T-helper 2 cell treated with Interferon-gamma antibody and Interleukin-4, amounts not matched to agents 100 ng/mL and 5 ng/mL, for 36 hours (primary cell): ENCODE measurements at regions not wholly inside any gene's neighbourhood (a gene's known extent, or its start where the extent isn't known, plus 50 kb on each side); places are given as distances from the start of the nearest gene placed in this dataset.

Source experiments
- intact Hi-C: fragments of 100-400 bp; cut with micrococcal nuclease; formaldehyde crosslinking; loops from one replicate; pipeline ENCODE4 v1.15.1; 2023

DNA sequence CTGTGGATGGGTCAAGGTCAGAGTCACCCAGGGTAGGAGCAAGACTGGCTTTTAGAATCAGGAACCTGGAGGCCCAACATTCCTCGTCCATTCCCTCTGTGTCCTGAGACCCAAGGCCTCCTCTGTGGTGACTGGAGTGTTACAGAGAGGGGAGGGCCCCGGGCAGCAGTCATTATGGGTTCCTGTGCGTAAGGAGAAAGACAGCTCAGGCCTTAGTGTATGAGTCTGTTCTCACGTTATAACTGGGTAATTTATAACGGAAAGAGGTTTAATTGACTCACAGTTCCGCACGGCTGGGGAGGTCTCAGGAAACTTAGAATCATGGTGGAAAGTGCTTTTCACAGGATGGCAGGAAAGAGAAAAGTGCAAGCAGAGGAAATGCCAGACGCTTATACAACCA is 422.3 kb downstream of the TCERG1L start:
- intact Hi-C loops = no loop called here

GRCh38 chr10:130889780-130890179 is 421.7 kb downstream of the TCERG1L start:
- intact Hi-C loops = no loop called here

GRCh38 chr10:130891066-130891465 is 420.5 kb downstream of the TCERG1L start:
- intact Hi-C loops = no loop called here

- intact Hi-C loops = no loop called here
These were observed 417.1 kb downstream of the TCERG1L start for GRCh38 chr10:130894471-130894870.

DNA sequence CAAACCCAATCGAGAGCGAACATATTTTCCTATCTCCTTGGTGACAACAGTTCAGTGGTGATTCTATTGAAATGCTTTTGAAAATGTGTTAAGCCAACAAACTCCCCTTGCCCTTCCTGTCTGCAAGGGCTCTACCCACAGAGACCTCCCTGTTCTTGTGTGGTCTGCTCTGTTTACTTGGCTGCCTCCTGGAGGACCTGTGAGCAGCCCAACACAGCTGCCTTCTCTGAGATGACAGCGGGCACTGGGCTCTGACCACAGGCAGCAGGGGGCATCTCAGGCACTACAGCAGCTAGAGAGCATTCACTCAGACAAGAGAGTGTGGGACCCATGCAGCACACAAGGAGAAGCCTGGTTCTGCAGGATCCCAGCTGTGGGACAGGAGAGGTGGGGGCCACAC is 416.4 kb downstream of the TCERG1L start:
- intact Hi-C loops = no loop called here

DNA sequence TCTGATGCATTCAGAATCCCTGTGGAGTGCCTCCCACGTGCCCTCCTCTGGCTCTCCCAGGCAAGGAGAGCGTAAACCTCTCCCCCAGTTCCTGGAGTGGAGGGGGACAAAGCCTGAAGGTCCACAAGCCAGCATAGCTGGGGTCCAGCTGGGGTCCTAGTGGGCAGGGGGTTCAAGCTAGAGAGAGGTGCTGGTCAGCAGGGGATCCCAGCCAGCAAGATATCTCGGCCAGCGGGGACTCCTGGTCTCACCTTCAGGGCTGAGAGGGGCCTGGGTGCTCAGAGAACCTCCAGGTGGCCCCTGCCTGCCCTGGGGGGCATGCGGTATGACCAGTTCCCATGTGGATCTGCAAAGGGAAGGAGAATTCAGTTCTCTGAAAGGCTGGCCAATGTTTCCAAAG is 413.7 kb downstream of the TCERG1L start:
- intact Hi-C loops = no loop called here

GRCh38 chr10:130898381-130898780 is 413.1 kb downstream of the TCERG1L start:
- intact Hi-C loops = no loop called here

DNA sequence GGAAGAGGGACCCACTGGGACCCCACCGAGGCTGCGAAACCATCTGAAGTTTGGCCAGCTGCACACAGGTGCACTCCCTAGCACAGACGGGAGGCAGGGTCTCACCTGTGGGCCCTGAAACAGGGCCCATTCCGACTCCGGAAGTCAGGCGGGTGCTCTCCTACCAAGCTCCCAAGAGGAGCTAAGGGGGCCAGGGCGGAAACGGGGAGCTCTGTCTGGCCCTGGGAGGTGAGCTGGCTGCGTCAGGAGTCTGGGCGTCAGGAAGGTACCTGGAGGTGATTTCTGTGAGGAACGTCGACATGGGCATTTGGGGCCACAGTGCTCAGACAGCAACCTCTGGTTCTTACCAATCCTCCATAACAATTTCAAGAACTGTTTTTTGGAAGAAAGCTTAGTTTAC is 411.7 kb downstream of the TCERG1L start:
- intact Hi-C loops = no loop called here

DNA sequence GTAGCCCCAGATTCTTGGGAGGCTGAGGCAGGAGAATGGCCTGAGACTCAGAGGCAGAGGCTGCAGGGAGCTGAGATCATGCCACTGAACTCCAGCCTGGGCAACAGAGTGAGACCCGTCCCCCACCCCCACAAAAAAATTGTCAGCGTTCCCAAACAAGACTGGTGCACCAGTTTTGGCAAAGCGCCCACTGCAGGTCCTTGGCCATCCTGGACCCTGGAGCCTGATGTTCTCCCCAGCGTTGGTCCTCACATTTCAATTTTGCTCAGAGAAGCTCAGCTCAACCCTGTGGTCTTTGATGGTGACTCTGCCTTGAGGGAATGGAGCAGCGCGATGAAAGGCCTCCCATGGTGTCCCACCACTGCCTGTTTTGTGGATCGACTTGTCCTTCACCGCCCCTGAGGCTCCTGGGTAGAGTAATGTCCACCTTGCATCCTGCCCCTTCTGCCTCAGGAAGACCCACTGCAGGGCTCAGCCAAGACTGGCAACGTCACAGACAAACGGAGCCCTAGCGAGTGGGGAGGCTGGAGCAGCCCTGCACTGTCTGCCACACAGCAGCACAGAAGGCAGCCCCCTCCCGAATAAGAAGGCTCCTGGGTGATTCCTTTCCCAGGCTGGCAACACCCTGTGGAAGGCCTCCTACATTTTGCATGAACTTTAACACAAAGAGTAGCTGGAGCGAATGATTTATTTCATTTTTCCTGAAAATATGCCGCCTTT is 410.9 kb downstream of the TCERG1L start:
- intact Hi-C loops = no loop called here

DNA sequence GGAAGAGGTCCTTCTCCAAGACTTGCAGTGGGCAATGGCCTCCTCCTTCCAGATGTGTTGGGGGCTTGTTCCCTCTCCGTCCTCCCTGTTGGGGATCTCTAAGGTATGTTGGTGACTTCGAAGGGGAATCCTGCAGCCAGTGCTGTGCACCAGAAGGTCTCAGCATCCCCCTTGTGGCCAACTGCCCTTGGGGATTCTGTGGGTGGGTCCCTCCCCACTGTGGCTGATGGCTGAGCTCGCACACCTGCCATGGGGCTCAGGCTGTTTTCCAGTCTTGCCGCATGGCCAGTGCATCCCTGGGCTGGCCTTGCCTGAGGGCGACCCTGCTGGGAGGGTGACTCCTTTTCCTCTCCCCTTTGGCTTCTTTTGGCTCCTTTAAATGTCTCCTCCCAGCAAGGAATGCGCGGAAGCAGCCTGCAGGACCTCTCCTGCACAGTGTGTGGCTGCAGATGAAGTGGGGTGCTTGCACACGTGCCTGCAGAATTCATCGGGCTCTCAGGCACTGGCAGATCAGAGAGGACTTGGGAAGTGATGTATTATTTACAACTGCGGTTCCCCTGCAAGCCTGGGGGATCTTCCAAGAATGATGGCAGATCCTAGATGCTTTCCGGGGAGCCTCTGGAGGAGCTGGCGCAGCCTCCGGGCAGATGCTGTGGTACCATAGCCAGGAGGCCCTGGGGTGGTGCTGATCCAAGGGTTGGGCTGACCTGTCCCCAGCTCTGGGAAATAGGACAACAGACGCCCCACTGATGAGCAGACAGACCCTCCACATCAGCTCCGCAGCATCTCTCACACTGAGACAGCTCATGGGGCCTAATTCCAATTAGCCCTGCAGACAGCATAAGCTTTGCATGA is 410.0 kb downstream of the TCERG1L start:
- intact Hi-C loops = no loop called here

GRCh38 chr10:130902471-130902870 is 409.1 kb downstream of the TCERG1L start:
- intact Hi-C loops = no loop called here

- intact Hi-C loops = no loop called here
These were observed 408.6 kb downstream of the TCERG1L start for GRCh38 chr10:130902929-130903328.

DNA sequence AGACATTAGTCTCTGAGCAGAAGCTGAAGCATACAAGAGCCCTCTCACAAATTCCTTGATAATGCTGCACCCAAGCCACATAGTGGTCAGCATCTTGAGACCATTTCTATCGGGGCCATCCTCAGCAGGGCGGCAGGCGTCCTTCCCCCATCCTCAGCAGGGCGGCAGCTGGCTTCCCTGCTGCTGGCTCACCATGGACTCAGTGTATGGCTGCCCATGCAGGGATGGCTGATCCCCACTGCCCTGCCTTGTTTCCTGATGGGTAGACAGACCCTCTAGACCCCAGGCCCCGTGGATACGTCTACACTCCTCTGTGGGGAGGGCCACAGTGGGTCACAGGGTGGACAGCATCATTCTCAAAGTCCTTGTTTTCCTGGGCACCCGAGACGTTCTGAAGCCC is 406.8 kb downstream of the TCERG1L start:
- intact Hi-C loops = no loop called here

DNA sequence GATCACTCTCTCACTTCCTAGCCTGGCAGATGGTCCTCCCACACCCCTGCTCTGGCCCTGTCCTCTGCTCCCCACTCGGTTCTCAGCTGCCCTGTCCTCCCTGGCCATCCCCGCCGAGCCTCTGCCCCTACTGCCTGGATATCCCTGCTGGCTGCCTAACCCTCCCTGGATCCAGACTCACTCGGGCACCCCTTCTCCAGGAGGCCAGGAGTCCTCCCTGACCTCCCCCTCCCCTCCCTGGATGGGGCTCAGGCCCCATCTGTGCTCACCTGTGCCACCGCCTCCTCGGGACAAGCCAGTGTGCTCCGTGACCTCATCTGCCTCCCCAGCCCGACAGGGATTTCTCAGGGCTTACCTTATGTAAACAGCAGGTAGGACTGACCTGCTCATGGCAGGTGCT is 406.1 kb downstream of the TCERG1L start:
- intact Hi-C loops = no loop called here

- intact Hi-C loops = no loop called here
These were observed 405.6 kb downstream of the TCERG1L start for GRCh38 chr10:130905921-130906320.

DNA sequence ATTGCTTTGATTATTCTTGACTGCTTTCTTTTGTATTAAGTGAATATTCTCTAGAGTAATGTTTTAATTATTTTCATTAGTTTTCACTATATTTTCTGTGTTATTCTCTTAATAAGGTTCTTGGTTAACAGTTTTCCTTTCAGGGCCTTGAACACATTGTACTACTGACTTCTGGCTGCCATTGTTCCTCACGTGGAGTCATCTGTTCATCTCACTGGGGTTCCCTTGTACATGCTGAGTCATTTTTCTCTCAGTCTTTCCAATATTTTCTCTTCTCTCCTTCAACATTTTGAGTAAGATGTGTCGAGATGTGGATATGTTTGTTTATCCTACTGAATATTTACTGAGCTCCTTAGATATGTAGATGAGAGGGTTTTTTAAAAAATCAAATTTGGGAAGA is 400.7 kb downstream of the TCERG1L start:
- intact Hi-C loops = no loop called here

GRCh38 chr10:130913844-130914243 is 397.7 kb downstream of the TCERG1L start:
- intact Hi-C loops = no loop called here

- intact Hi-C loops = no loop called here
These were observed 397.2 kb downstream of the TCERG1L start for GRCh38 chr10:130914367-130914766.

- intact Hi-C loops = no loop called here
These were observed 396.5 kb downstream of the TCERG1L start for GRCh38 chr10:130915065-130915464.

GRCh38 chr10:130921461-130921860 is 390.1 kb downstream of the TCERG1L start:
- intact Hi-C loops = no loop called here

GRCh38 chr10:130921911-130922440 is 389.5 kb downstream of the TCERG1L start:
- intact Hi-C loops = no loop called here

GRCh38 chr10:130923596-130923995 is 387.9 kb downstream of the TCERG1L start:
- intact Hi-C loops = no loop called here
